Uterus (tissue), 2 donors: ENCODE measurements at regions not wholly inside any gene's neighbourhood (a gene's known extent, or its start where the extent isn't known, plus 50 kb on each side); places are given as distances from the start of the nearest gene placed in this dataset.

Source experiments
- POLR2A ChIP-seq, 2 donors: fragments of 450-650 bp; IDR thresholded peaks; one replicate each; pipeline ENCODE4 v1.6.1; 2016; ENCODE audit warnings: antibody characterized with exemption in 2 of 2, mild to moderate bottlenecking in 1 of 2, moderate library complexity in 1 of 2
- TF ChIP-seq, protein P1 (sequence below), 4 experiments: fragments of 200-600 bp in 2 of 4; fragments of 450-650 bp in 2 of 4; sonication (generic) in 2 of 4; IDR thresholded peaks; one replicate each; pipeline ENCODE4 v1.5.1; 2016 to 2019; ENCODE audit warnings: antibody characterized with exemption in 4 of 4, mild to moderate bottlenecking in 2 of 4, moderate library complexity in 1 of 4

DNA sequence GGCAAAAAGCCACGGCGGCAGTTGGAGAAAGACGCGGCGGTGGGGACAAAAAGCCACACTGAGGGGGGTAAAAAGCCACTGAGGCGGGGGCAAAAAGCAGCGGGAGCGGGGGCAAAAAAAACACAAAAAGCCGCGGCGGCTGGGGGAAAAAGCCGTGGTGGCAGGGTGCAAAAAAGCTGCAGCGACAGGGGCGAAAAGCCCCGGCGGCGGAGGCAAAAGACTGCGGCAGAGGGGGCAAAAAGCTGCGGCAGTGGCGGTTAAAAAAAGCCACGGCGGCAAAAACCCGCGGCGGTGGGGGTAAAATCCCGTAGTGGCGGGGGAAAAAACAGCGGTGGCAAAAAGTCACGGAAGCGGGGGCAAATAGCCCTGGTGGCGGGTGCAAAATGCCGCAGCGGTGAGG, 527.3 kb downstream of the ZNF33B start:
- TF ChIP-seq, protein P1, sequence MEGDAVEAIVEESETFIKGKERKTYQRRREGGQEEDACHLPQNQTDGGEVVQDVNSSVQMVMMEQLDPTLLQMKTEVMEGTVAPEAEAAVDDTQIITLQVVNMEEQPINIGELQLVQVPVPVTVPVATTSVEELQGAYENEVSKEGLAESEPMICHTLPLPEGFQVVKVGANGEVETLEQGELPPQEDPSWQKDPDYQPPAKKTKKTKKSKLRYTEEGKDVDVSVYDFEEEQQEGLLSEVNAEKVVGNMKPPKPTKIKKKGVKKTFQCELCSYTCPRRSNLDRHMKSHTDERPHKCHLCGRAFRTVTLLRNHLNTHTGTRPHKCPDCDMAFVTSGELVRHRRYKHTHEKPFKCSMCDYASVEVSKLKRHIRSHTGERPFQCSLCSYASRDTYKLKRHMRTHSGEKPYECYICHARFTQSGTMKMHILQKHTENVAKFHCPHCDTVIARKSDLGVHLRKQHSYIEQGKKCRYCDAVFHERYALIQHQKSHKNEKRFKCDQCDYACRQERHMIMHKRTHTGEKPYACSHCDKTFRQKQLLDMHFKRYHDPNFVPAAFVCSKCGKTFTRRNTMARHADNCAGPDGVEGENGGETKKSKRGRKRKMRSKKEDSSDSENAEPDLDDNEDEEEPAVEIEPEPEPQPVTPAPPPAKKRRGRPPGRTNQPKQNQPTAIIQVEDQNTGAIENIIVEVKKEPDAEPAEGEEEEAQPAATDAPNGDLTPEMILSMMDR (IDR thresholded peaks at IDR 0.05) = no peak
- TF ChIP-seq POLR2A (IDR thresholded peaks at IDR 0.05) = no peak
